ENCODE measurements at regions not wholly inside any gene's neighbourhood (a gene's known extent, or its start where the extent isn't known, plus 50 kb on each side); places are given as distances from the start of the nearest gene placed in this dataset.
"Not testable (repeated sequence)": the region's sequence is repeated elsewhere in the genome, so short reads cannot be mapped to it uniquely, and the experiment has no call there.

DNA sequence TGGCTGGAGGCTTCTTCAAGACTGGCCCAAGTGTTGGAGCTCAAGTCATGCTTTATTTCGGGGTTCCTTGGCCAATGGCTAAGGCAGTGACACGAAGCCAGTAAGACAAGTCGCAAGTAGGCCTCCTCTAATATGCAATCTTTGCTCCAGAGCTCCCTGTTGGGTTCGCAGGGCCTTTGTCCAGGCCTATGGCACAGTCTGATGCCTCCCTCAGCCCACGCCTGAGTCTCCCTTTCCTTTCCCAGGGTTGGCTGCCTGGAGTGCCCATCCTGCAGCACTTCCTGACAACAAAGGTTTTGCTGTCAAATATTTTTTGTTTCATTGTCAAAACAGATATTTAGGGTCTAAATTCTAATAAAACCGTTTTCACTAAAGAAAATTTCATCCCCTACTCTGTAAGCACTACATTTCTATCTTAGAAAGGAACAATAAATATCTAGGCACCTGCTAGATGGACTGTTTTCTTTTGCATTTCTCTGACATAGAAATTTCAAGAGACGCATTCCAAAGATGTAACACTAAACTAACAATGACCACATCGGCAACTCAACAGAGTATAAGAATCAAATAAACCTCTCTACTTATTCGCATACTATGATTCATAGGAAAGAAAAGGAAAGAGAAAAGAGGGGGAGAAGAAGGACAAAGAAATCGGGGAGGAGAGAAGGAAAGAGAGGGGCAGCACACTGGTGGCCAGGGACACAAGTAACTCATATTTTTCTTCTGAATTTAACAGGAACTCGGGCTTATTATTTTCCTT is 393.1 kb upstream of the ATP11B start:
- DNase-seq (ENCODE audit: low spot score), result no peak

DNA sequence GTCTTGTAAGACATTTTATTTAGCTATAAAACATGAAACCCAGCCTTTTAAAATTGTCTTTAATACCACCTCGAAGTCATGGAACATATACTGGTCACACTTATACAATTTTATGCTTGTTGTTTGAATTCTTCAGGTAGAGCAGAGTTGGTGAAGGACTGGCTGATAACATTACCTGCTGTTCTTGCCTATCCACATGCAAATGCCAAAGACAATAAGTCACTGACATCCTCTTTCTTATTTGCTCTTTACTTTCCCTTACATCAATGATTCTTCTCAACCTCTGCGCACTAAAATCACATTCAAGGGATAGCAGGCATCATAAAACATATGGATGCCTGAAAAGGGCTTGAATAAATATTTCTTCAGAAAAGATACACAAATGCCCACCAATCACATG is 392.5 kb upstream of the ATP11B start:
- no peak for DNase-seq (ENCODE audit: low spot score)

DNA sequence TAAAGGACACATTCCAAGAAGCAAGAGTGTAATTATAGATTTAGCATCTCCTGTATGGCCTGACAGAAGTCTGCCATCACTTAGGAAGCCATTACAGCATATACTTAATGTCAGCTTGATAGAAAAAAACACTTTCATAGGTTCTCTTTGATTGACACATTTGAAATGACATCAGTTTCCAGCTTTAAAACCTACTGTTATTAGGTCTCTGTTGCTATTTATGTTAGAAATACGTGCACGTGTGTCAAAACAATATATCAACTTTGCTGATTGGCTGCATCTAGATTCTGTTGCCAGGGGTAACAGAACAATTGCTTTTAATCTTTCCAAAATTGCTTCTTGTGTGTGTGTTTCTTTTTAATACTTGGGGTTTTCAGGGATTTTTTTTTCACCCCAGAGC is 389.3 kb upstream of the ATP11B start:
- DNase-seq (ENCODE audit: low spot score), result no peak

DNA sequence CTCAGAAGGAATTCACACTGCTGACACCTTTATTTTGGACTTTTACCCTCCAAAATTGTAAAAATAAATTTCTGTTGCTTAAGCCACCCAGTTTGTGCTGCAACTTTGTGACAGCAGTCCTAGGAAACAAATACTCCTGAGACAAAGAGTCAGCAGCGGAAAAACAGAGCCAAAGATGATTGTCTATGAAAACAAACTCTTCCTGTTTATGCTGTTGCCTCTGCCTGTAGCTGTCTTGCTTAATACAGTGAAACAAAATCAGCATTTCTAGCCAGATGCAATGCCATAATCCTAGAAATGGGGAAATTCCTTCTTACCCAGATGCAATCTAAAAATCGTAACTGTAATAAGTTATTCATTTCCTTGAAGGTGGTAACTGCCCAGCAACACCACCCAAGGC is 387.5 kb upstream of the ATP11B start:
- DNase-seq (ENCODE audit: low spot score), result no peak

DNA sequence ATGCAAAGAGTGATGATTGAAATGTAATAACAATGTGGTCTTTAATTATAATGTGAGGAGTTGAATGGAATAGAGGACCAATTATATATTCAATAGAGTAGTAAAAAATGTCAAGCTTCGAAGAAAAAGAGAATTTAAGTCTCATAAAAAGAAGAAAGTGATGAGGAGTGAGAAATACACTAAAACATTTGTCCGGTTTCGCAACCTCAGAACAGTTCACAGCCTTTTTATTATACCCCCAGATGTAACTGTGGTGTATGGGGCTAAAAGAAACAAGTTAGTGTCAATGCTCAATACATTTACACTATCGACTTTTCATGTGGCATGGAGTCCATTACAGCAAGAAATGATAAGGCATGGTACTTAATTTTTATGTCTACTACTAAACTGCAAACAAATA is 386.5 kb upstream of the ATP11B start:
- DNase-seq (ENCODE audit: low spot score), result no peak

DNA sequence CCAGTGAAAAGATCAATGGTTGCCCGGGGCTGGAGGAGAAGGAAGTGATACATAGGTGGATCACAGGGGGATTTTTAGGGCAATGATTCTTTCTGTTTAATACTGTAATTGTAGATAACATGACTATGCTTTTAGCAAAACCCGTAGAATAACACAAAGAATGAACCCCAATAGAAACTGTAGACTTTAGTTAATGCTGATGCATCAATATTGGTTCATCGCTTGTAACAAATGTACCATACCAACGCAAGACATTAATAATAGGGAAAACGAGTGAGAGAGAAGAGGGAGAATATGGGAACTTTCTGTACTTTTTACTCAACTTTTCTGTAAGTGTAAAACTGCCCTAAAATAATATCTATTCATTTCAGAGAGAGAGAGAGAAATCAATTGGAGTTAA is 383.3 kb upstream of the ATP11B start:
- DNase-seq (ENCODE audit: low spot score), result no peak

DNA sequence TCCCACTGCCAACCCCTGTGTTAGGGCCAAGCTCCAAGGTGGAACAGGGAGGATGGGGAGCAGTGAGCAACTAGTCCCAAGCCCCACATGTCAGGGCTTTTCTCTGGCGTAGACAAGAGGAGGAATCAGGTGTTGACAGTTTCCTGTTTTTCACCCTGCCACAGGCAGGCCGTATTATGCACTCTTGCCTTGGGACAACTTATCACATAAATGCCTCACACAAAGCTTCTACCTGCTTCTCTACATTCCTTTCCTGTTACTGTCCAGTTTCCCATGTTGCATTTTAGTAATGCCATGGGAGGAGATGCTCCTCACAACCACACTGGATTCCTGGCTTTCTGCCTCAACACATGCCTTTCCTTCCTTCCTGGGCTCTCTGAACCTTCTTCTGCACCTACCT is 381.2 kb upstream of the ATP11B start:
- DNase-seq (ENCODE audit: low spot score), result no peak

DNA sequence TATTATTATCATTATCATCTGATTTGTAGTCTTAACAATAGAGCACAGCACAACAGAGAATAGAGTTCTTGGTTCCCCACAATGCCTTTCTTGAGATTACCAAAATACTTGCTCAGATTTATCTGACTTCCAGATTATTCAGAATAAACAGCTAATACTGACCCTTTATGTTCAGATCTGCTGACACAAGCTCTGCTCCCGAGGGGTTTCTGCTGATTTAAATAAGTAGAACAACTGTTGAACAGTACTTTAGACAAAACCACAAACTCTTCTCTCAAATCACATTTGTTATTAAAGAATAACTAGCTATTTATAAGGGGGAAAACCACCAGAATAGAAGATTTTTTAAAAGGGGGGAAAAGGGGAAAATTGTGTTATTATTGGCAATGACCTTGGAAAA is 380.2 kb upstream of the ATP11B start:
- DNase-seq (ENCODE audit: low spot score), result no peak

DNA sequence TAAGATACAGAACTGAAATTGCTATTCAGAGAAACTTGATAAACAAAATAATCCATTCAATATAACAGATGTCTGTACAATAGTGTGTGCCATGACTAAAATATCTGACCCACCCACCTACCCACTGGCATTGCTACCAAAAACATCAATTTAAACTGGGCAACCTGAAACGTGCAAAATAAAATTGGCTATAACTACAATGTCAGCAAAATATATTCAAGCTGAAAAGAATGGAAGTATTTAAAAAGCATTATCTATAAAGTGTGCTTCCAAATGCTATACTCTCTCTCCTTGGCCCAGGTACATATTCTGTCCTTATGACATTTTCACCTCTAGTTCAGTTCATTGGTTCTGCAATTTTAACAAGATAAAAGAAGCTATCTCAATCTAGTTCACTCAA is 379.6 kb upstream of the ATP11B start:
- no peak for DNase-seq (ENCODE audit: low spot score)

DNA sequence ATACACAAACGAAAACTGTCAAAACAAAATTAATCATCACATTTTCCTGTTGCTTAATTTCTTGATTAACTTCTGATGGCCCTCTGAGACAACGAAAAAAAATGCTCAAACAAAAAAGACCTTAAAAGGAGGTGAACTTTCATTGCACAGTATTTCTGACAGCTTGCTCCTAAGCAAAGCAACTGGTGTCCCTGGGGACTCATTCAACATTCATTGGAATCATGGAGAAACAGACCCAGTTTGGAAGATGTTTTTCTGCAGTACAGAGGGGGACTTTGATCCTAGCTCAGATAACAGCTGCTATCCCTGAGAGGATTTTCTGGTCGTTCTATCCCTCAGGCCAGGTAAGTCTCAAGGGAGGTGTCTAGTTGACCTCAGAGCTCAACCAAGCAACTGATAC is 378.7 kb upstream of the ATP11B start:
- DNase-seq (ENCODE audit: low spot score), result no peak

DNA sequence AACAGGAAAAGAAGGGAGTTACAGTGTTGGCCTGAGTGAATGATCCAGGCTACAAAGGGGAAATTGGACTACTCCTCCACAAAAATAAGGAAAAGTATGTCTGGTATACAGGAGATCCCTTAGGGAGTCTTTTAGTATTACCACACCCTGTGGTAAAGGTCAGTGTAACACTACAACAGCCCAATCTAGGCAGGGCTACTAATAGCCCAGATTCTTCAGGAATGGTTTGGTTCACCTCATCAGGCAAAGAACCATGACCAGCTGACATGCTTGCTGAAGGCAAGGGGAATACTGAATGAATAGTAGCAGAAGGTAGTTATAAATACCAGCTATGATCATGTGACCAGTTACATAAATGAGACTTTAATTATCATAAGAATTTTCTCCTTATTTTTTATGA is 372.6 kb upstream of the ATP11B start:
- no peak for DNase-seq (ENCODE audit: low spot score)

DNA sequence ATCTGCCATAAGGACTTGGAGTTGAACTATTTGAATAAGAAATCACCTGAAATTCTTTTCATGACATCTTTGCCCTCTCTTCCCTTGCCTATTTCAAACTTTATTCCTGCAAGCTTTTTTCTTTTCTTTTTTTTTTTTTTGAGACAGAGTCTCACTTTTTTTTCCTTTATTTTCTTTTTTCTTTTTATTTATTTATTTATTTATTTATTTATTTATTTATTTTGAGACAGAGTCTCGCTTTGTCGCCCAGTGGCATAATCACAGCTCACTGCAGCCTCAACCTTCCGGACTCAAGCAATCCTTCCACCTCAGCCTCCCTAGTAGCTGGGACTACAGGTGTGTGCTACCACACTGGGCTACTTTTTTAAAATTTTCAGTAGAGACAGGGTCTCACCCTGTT is 369.3 kb upstream of the ATP11B start:
- DNase-seq (ENCODE audit: low spot score), result no peak

DNA sequence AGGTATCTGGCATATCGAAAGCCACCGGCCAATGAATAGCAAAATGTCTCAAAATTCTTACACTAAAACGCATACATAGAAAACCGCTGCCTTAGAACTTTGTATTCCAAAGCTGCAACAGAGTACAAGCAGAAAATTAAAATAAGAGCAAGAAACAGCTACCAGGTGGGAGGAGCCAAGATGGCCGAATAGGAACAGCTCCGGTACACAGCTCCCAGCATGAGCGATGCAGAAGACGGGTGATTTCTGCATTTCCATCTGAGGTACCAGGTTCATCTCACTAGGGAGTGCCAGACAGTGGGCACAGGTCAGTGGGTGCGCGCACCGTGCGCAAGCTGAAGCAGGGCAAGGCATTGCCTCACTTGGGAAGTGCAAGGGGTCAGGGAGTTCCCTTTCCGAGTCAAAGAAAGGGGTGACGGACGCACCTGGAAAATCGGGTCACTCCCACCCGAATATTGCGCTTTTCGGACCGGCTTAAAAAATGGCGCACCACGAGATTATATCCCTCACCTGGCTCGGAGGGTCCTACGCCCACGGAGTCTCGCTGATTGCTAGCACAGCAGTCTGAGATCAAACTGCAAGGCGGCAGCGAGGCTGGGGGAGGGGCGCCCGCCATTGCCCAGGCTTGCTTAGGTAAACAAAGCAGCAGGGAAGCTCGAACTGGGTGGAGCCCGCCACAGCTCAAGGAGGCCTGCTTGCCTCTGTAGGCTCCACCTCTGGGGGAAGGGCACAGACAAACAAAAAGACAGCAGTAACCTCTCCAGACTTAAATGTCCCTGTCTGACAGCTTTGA is 367.2 kb upstream of the ATP11B start:
- DNase-seq (ENCODE audit: low spot score), result not testable (repeated sequence)

DNA sequence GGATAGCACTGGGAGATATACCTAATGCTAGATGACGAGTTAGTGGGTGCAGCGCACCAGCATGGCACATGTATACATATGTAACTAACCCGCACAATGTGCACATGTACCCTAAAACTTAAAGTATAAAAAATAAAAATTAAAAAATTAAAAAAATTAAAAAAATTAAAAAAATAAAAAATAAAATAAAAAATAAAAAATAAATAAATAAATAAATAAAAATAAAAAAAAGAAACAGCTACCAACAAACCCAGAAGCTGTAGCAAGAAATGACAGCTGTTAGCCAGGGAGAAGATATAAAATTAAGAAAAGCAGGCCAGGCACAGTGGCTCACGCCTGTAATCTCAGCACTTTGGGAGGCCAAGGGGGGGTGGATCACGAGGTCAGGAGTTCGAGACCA is 361.3 kb upstream of the ATP11B start:
- not testable (repeated sequence) for DNase-seq (ENCODE audit: low spot score)

DNA sequence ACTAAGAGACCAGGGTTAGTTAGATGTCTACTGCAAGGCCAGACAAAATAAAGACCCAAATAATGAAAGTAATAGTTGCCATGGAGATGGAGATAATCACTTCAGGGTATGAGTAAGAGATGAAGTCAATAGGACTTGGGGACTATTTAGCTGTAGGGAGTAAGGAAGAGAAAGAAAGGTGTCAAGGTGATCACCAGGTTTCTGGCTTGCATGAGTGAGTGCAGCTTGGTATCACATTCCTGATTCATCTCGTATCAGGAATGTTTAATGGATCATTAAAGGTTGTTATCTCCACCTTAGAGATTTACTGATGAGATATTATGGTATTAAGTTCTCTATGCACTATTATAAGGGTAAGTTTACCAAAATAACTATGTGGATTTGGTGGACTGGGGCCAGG is 357.4 kb upstream of the ATP11B start:
- DNase-seq (ENCODE audit: low spot score), result no peak

DNA sequence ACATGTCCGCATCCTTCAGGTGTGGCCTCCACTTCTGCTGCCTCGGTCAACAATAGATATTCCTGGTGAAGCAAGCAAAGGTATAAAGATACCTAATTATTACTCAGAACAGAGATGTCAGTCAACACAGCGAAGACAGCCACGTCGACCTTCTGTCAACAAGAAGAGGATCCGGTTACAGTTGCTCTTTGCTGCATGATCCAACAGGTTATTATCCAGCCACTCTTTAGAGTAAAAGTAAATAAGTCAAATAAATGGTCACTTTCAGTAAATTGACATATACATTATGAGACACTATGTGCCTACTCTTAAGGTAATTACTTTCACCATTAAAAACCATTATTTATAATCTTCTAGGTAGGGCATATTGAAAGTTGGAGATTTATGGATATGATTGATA is 356.8 kb upstream of the ATP11B start:
- DNase-seq (ENCODE audit: low spot score), result no peak

DNA sequence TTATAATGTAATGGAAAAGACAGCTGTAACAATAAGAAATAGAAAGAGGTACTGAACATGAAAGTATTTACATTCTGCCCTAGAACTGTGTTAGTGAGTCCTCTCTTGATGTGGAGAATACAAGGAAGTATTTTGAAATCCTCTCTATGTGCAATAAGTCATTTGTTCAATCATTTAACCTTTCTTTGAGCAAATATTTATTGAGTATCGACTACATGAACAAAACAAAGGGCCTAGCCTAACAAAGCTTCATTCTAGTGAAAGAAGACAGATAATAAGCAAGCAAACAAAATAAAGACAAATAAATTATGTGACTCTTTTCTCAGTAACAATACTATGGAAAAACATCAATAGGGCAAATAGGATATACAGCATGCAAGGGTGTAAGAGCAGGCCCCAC is 354.9 kb upstream of the ATP11B start:
- DNase-seq (ENCODE audit: low spot score), result no peak

DNA sequence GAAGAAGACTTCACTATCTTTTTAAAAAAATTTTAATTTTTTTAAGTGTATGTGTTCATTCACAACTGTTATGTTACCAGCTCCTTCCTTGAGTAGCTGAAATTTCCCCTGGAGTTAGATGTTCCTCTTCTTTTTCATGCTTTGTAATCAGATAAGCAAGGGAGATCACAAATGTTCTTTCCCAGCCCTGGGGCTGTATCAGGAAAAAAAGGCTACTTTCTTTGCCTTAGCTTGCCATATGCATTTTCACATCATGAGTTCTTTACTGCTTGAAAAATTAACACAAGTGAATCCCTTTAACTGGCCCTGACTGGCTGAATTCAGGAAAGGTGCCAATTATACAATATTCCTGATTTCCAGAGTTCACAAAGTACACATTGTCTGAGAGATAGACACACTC is 353.2 kb upstream of the ATP11B start:
- DNase-seq (ENCODE audit: low spot score), result no peak

DNA sequence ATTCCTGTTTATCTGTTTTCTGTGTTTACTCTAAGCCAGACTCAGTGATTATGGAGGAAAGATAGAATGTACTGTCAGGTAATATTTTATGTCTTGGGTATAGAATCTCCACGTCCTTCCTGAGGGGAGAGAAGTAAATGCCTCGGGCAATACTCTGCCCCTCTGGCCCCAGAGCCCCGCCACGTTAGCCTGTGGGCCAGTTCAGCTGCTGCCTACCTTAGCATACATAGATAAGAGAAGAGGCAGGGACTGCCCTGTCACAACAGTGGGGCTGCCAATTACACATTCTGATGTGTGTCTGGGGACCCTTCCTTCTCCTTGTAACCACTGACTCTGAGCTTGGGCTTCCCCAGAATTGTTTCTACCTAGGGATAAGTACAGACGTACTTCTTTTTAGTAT is 347.7 kb upstream of the ATP11B start:
- no peak for DNase-seq (ENCODE audit: low spot score)

DNA sequence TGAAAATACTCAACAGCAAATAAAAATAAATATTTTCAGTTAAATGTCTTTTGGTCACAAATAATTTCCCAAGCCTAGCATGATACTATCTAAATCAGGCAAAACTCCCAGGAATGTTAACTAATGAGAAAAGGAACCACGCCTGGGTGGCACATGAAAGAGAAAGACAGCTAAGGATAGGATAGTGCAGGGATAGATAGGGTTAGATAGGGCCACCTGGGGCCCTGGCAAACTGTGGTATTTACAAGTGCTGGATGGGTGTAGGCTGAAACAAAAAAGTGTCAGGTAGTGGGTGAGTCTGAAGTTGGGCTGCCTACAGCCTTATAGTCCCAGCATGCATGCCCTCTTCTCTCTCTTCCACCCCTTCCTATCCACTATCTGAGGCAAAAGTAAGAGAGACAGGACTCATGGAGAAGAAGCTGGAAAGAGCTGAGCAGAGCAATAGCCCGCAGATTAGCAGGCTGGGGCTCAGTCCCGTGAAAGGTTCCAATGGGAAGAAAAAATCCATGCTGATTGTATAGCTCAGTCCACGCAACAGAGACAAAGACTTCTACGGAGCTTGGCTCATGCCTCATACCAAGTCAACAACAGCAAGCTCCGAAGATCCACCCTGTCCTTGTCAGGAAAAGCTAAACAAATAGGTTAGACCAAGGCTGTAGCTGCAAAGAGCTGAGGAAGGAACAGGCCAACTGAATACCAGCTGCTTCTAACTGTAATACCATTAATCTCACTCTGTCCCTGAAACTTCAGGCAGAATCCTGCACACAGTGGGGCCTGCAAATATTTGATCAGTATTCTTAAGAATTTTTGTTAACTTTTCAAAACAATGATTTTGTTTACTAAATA is 342.1 kb upstream of the ATP11B start:
- DNase-seq (ENCODE audit: low spot score), result no peak

DNA sequence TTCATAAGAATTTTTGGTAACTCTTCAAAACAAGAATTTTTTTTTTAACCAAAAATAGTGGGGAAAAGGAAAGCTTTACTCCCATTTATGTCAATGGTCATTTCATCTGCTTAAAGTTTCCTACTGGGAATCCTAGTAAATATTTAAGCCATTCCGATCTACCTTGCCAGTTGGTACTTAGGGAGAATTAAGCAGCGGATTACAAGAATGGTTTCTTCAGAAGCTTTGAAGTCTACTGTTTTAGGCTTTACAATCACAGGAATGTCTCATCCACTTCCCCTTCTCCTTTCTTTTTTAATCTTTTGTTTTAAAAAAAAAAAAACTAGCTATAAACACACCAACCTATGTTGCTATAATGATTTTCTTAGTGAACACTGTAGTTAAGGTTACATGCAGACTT is 341.4 kb upstream of the ATP11B start:
- DNase-seq (ENCODE audit: low spot score), result no peak

DNA sequence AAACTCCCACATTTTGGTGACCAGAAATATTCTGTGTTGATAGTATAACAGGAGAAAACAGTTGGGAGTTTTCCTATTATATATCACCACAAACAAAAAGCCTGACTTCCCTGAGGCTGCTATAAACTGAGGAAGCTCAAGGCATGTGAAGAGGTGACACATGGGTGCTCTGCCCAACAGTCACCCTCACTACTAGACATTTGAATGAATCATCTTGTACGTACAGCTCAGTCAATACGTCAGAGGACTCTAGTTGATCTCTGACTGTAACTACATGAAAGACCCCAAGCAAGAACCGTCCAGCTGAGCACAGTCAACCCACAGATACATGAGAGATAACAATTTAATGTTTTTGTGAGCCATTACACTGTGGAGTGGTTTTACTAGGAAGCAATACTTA is 338.3 kb upstream of the ATP11B start:
- no peak for DNase-seq (ENCODE audit: low spot score)

DNA sequence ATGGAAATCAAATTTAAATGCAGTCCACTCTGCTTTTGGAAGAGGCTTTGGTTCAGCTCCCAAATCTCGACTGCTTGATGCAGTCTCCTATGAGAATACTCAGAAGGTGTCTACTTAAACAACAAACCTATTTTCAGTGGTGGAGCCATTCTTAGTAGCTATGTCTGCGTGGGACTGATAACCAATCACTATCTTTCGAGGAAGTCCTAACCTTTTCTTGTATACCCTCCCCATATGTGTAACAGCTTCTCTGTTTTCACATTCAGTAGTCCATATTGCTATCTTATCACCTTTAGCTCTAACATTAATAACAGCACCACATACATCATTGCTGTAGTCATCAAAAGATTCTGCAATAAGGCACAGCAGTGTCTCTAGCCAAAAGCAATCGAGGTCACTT is 333.0 kb upstream of the ATP11B start:
- DNase-seq (ENCODE audit: low spot score), result no peak
